A673 (cell line): ENCODE measurements at regions not wholly inside any gene's neighbourhood (a gene's known extent, or its start where the extent isn't known, plus 50 kb on each side); places are given as distances from the start of the nearest gene placed in this dataset.
"Not testable (repeated sequence)": the region's sequence is repeated elsewhere in the genome, so short reads cannot be mapped to it uniquely, and the experiment has no call there.

Experiments used
- BruUV-seq: library from RNA; stranded (reverse); fragments of 400-500 nt; replicated peaks from 2 replicates; lab custom pipeline; 2021; lab: Mats Ljungman, UMichigan
- CTCF ChIA-PET: fragments of 300-600 bp; sonication (Branson Sonifier 250); formaldehyde crosslinking; loops from one replicate; lab custom pipeline; 2022; ENCODE audit warnings: antibody characterized with exemption; lab: Charles Lee
- POLR2A ChIA-PET: fragments of 300-600 bp; sonication (Branson Sonifier 250); formaldehyde crosslinking; loops from one replicate; lab custom pipeline; 2022; ENCODE audit warnings: antibody characterized with exemption; ENCODE audit not compliant: low non-redundant PET; lab: Charles Lee
- DNase-seq: peaks from one replicate; pipeline ENCODE4 v3.0.0-alpha.2; 2015; ENCODE audit warnings: low spot score
- H3K27ac ChIP-seq: fragments of 200-600 bp; sonication (generic); 2 replicates; pipeline ENCODE4 v1.5.1; 2016; ENCODE audit warnings: mixed run types, low read depth, mild to moderate bottlenecking, mixed read lengths, antibody characterized with exemption, low read length; ENCODE audit not compliant: poor library complexity, severe bottlenecking
- H3K27me3 ChIP-seq: fragments of 200-600 bp; sonication (generic); replicated peaks from 2 replicates; pipeline ENCODE4 v1.6.1; 2017; ENCODE audit warnings: mixed run types, low read depth, mild to moderate bottlenecking, mixed read lengths, antibody characterized with exemption, low read length; ENCODE audit not compliant: insufficient read depth, poor library complexity
- H3K36me3 ChIP-seq: fragments of 200-600 bp; sonication (generic); 2 replicates; pipeline ENCODE4 v1.6.1; 2016; ENCODE audit warnings: mixed run types, mild to moderate bottlenecking, mixed read lengths, antibody characterized with exemption, low read length; ENCODE audit not compliant: insufficient read depth, poor library complexity, severe bottlenecking
- H3K4me1 ChIP-seq: fragments of 200-600 bp; sonication (generic); 2 replicates; pipeline ENCODE4 v1.6.1; 2017; ENCODE audit warnings: mixed run types, mild to moderate bottlenecking, mixed read lengths, antibody characterized with exemption, low read length; ENCODE audit not compliant: insufficient read depth, poor library complexity, severe bottlenecking
- H3K4me3 ChIP-seq: fragments of 200-600 bp; sonication (generic); 2 replicates; pipeline ENCODE4 v1.5.1; 2016; ENCODE audit warnings: low read depth, mixed run types, mild to moderate bottlenecking, mixed read lengths, low read length; ENCODE audit not compliant: poor library complexity, severe bottlenecking
- H3K9me3 ChIP-seq: fragments of 200-600 bp; sonication (generic); 2 replicates; pipeline ENCODE4 v1.6.1; 2016; ENCODE audit warnings: mixed run types, low read depth, mild to moderate bottlenecking, mixed read lengths, antibody characterized with exemption, low read length; ENCODE audit not compliant: poor library complexity, severe bottlenecking
- CTCF ChIP-seq: fragments of 300-800, 200-600 bp; sonication (generic); conservative IDR thresholded peaks from 2 replicates; pipeline ENCODE4 v1.5.1; 2017; ENCODE audit warnings: low read depth, mild to moderate bottlenecking, antibody characterized with exemption, low read length, moderate library complexity, mixed read lengths
- EZH2 ChIP-seq: fragments of 200-600 bp; sonication (generic); IDR thresholded peaks from 2 replicates; pipeline ENCODE4 v1.6.1; 2017; ENCODE audit warnings: borderline replicate concordance, low read depth, mild to moderate bottlenecking, mixed read lengths, antibody characterized with exemption, low read length; ENCODE audit not compliant: poor library complexity, severe bottlenecking
- intact Hi-C: fragments of 100-400 bp; cut with micrococcal nuclease; formaldehyde crosslinking; loops from one replicate; pipeline ENCODE4 v1.10.0; 2022; ENCODE audit not compliant: unreplicated experiment

- CTCF ChIA-PET, result no interaction called here
Measured at GRCh38 chr6:22774129-22774528, 204.8 kb downstream of the HDGFL1 start.

GRCh38 chr6:22778438-22778837 lies 209.1 kb downstream of the HDGFL1 start:
- H3K36me3 ChIP-seq, H3K27ac ChIP-seq, H3K4me1 ChIP-seq, BruUV-seq, intact Hi-C loops, H3K27me3 ChIP-seq, CTCF ChIA-PET, H3K4me3 ChIP-seq, H3K9me3 ChIP-seq, POLR2A ChIA-PET, DNase-seq: not testable (repeated sequence)

More at GRCh38 chr6:22774129-22774528, 204.8 kb downstream of the HDGFL1 start:
- no peak for TF ChIP-seq EZH2
- no peak for TF ChIP-seq CTCF
- BruUV-seq, result no TSS peak
- Histone ChIP-seq H3K4me3 (no peak overlapping the region), H3K36me3 (no peaks in the 10 kb centered on the region), H3K4me1 (no peaks in the 10 kb centered on the region), H3K9me3 (peaks cover 8% of the 10 kb centered on the region), H3K27me3 (no peaks in the 10 kb centered on the region), H3K27ac (no peak overlapping the region)
- POLR2A ChIA-PET, result no interaction called here
- intact Hi-C loops, result no loop called here
- DNase-seq, result no peak

- no peak for DNase-seq
- ChIA-PET CTCF (no interaction called here), POLR2A (no interaction called here)
- BruUV-seq, result no TSS peak
- intact Hi-C loops, result no loop called here
- peaks cover 8% of the 10 kb centered on the region for H3K9me3 ChIP-seq
- H3K27ac ChIP-seq, result no peak overlapping the region
- no peak overlapping the region for H3K4me3 ChIP-seq
- no peaks in the 10 kb centered on the region for H3K36me3 ChIP-seq
- no peaks in the 10 kb centered on the region for H3K27me3 ChIP-seq
- TF ChIP-seq EZH2 (no peak), CTCF (no peak)
- H3K4me1 ChIP-seq, result no peaks in the 10 kb centered on the region
Measured at GRCh38 chr6:22779062-22779461, 209.7 kb downstream of the HDGFL1 start.

GRCh38 chr6:22783931-22784330 lies 214.6 kb downstream of the HDGFL1 start:
- Histone ChIP-seq H3K27me3 (no peaks in the 10 kb centered on the region), H3K4me3 (no peak overlapping the region), H3K9me3 (peaks cover 2% of the 10 kb centered on the region), H3K36me3 (no peaks in the 10 kb centered on the region), H3K27ac (no peak overlapping the region), H3K4me1 (no peaks in the 10 kb centered on the region)
- intact Hi-C loops, result no loop called here
- BruUV-seq, result no TSS peak
- no peak for DNase-seq
- TF ChIP-seq EZH2, result no peak
- TF ChIP-seq CTCF, result no peak
- ChIA-PET CTCF (no interaction called here), POLR2A (no interaction called here)
